ENCODE measurements at regions not wholly inside any gene's neighbourhood (a gene's known extent, or its start where the extent isn't known, plus 50 kb on each side); places are given as distances from the start of the nearest gene placed in this dataset.

DNA sequence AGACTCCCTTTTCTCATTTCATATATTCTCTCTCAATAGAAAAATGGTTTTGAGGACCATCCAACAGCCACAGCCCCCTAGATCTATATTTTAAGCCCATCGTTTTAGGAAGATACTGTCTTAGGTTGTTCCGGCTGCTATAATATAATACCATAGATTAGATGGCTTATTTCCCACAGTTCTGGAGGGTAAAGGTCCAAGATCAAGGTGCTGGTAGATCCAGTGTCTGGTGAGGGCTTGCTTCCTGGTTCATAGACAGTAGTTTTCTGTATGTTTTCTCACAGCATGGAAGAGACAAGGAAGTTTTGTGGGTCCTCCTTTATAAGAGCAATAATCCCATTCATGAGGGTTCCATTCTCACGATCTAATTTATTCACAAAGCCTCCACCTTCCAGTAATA is 215.1 kb downstream of the AASDHPPT start (continued):
- TF ChIP-seq, protein P1, sequence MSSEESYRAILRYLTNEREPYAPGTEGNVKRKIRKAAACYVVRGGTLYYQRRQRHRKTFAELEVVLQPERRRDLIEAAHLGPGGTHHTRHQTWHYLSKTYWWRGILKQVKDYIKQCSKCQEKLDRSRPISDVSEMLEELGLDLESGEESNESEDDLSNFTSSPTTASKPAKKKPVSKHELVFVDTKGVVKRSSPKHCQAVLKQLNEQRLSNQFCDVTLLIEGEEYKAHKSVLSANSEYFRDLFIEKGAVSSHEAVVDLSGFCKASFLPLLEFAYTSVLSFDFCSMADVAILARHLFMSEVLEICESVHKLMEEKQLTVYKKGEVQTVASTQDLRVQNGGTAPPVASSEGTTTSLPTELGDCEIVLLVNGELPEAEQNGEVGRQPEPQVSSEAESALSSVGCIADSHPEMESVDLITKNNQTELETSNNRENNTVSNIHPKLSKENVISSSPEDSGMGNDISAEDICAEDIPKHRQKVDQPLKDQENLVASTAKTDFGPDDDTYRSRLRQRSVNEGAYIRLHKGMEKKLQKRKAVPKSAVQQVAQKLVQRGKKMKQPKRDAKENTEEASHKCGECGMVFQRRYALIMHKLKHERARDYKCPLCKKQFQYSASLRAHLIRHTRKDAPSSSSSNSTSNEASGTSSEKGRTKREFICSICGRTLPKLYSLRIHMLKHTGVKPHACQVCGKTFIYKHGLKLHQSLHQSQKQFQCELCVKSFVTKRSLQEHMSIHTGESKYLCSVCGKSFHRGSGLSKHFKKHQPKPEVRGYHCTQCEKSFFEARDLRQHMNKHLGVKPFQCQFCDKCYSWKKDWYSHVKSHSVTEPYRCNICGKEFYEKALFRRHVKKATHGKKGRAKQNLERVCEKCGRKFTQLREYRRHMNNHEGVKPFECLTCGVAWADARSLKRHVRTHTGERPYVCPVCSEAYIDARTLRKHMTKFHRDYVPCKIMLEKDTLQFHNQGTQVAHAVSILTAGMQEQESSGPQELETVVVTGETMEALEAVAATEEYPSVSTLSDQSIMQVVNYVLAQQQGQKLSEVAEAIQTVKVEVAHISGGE (tag by site-specific recombination; conservative IDR thresholded peaks at IDR 0.05; ENCODE audit: low read depth) = no peak

- no peaks in the 10 kb centered on the region for H3K4me1 ChIP-seq (ENCODE audit: control insufficient read depth, insufficient read depth, low read length)
- ChIA-PET CTCF (interaction anchor here (0.7 to 1.0 kb wide), 2 partner anchors 14 to 221 kb away, joined by 3 to 4 read pairs; no protein-coding TSS in a partner anchor), POLR2A (interaction anchor here (0.7 kb wide), 1 partner anchor 8 kb away, joined by 4 read pairs; no protein-coding TSS in a partner anchor)
- H3K36me3 ChIP-seq (ENCODE audit: control insufficient read depth in 2 of 2, insufficient read depth in 1 of 2, low read length in 2 of 2) = no peaks in the 10 kb centered on the region
- H3K9me3 ChIP-seq (ENCODE audit: control insufficient read depth, insufficient read depth, low read depth, low read length) = no peaks in the 10 kb centered on the region
- no peak overlapping the region for H3K4me3 ChIP-seq (ENCODE audit: low read depth, low read length)
- no peak for TF ChIP-seq ZNF660 (tag by site-specific recombination; IDR thresholded peaks at IDR 0.05)
- no peak for TF ChIP-seq ZNF677 (tag by site-specific recombination; IDR thresholded peaks at IDR 0.05)
- TF ChIP-seq ZFP69B (tag by site-specific recombination; IDR thresholded peaks at IDR 0.05) = no peak
- TF ChIP-seq ZNF530 (tag by site-specific recombination; IDR thresholded peaks at IDR 0.05; ENCODE audit: low read depth) = no peak
- no peak for TF ChIP-seq ZNF302 (tag by site-specific recombination; IDR thresholded peaks at IDR 0.05; ENCODE audit: low read depth)
- no peak overlapping the region for H3K27ac ChIP-seq (ENCODE audit: extremely low read depth, low read depth, low read length)
Observed at GRCh38 chr11:106295974-106296373, 218.5 kb downstream of the AASDHPPT start.

DNA sequence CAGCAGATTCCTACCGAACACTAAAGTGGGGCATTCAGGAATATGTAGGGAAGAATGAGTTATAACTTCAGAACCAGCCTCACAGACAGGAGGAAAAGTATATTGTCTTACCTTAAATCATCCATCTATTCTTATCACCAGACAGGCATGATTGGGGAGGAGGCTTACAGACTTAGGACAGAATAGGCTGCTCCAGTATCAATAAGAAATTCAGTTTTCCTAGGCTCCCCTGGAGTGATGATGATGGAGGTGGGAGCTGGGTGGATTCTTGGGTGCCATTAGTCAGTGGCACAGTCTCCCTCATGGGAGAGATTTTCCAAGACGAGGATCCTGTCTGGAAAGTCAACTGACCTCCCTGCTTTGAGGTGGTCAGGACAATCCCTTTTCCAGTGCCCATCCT is 225.0 kb downstream of the AASDHPPT start:
- H3K4me3 ChIP-seq (ENCODE audit: low read depth, low read length) = no peak overlapping the region
- TF ChIP-seq ZNF621 (tag by site-specific recombination; IDR thresholded peaks at IDR 0.05) = no peak
- no peak for TF ChIP-seq ZNF677 (tag by site-specific recombination; IDR thresholded peaks at IDR 0.05)
- TF ChIP-seq, protein P2, sequence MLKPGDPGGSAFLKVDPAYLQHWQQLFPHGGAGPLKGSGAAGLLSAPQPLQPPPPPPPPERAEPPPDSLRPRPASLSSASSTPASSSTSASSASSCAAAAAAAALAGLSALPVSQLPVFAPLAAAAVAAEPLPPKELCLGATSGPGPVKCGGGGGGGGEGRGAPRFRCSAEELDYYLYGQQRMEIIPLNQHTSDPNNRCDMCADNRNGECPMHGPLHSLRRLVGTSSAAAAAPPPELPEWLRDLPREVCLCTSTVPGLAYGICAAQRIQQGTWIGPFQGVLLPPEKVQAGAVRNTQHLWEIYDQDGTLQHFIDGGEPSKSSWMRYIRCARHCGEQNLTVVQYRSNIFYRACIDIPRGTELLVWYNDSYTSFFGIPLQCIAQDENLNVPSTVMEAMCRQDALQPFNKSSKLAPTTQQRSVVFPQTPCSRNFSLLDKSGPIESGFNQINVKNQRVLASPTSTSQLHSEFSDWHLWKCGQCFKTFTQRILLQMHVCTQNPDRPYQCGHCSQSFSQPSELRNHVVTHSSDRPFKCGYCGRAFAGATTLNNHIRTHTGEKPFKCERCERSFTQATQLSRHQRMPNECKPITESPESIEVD (tag by site-specific recombination; IDR thresholded peaks at IDR 0.05) = no peak
- TF ChIP-seq ZNF175 (tag by site-specific recombination; IDR thresholded peaks at IDR 0.05) = no peak
- TF ChIP-seq SETDB1 (IDR thresholded peaks at IDR 0.05; ENCODE audit: insufficient read length, low read length) = peak; percentile 64
- no peak for TF ChIP-seq ZNF37A (tag by site-specific recombination; IDR thresholded peaks at IDR 0.05)
- no peak for TF ChIP-seq ZNF830 (tag by site-specific recombination; IDR thresholded peaks at IDR 0.05; ENCODE audit: low read depth)
- no peak for TF ChIP-seq EGR2 (tag by site-specific recombination; IDR thresholded peaks at IDR 0.05; ENCODE audit: low read depth)
- no peak for TF ChIP-seq ZNF132 (tag by site-specific recombination; IDR thresholded peaks at IDR 0.05; ENCODE audit: borderline replicate concordance)
- no peak for TF ChIP-seq ZNF707 (tag by site-specific recombination; IDR thresholded peaks at IDR 0.05)
- TF ChIP-seq, protein P3, sequence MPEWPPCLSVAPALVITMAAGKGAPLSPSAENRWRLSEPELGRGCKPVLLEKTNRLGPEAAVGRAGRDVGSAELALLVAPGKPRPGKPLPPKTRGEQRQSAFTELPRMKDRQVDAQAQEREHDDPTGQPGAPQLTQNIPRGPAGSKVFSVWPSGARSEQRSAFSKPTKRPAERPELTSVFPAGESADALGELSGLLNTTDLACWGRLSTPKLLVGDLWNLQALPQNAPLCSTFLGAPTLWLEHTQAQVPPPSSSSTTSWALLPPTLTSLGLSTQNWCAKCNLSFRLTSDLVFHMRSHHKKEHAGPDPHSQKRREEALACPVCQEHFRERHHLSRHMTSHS (tag by site-specific recombination; IDR thresholded peaks at IDR 0.05) = no peak
- peak; percentile 23; the same call in 1 of the 2 replicates for TF ChIP-seq TRIM28 (IDR thresholded peaks at IDR 0.05; ENCODE audit: borderline replicate concordance, low read length)
- no peak for TF ChIP-seq ZNF777 (tag by site-specific recombination; IDR thresholded peaks at IDR 0.05; ENCODE audit: borderline replicate concordance)
- POLR2A ChIA-PET = no interaction called here
- H3K9me3 ChIP-seq (ENCODE audit: control insufficient read depth, insufficient read depth, low read depth, low read length) = no peaks in the 10 kb centered on the region
- H3K27ac ChIP-seq (ENCODE audit: extremely low read depth, low read depth, low read length) = no peak overlapping the region
- H3K36me3 ChIP-seq (ENCODE audit: control insufficient read depth in 2 of 2, insufficient read depth in 1 of 2, low read length in 2 of 2) = no peaks in the 10 kb centered on the region
- CTCF ChIA-PET = interaction anchor here (1.0 kb wide), 1 partner anchor 26 kb away, joined by 4 read pairs; no protein-coding TSS in a partner anchor
- no peaks in the 10 kb centered on the region for H3K4me1 ChIP-seq (ENCODE audit: control insufficient read depth, insufficient read depth, low read length)

All from HEK293 (cell line).